Activated CD4-positive, alpha-beta memory T cell treated with anti-CD3 and anti-CD28 coated beads, Interleukin-2, amount 10 ng/mL, durations not matched to agents 7 days and 5 days (primary cell): ENCODE measurements at regions not wholly inside any gene's neighbourhood (a gene's known extent, or its start where the extent isn't known, plus 50 kb on each side); places are given as distances from the start of the nearest gene placed in this dataset.
"Not testable (repeated sequence)": the region's sequence is repeated elsewhere in the genome, so short reads cannot be mapped to it uniquely, and the experiment has no call there.

Experiments
- CTCF ChIA-PET: fragments of 350-600 bp; sonication (Branson Sonifier 250); formaldehyde crosslinking; loops from one replicate; lab custom pipeline; 2021; ENCODE audit warnings: antibody characterized with exemption, inconsistent platforms; lab: Charles Lee
- POLR2A ChIA-PET: fragments of 350-600 bp; sonication (Branson Sonifier 250); formaldehyde crosslinking; loops from one replicate; lab custom pipeline; 2021; ENCODE audit warnings: antibody characterized with exemption; lab: Charles Lee
- DNase-seq: peaks from one replicate; pipeline ENCODE4 v3.0.0-alpha.2; 2020
- H3K27ac Mint-ChIP-seq: one replicate; pipeline ENCODE4 v1.8.0; 2021; ENCODE audit warnings: mild to moderate bottlenecking, mixed read lengths
- H3K27me3 Mint-ChIP-seq: one replicate; pipeline ENCODE4 v1.8.0; 2021; ENCODE audit warnings: mixed read lengths
- H3K36me3 Mint-ChIP-seq: one replicate; pipeline ENCODE4 v1.8.0; 2021; ENCODE audit warnings: low read depth, mixed read lengths
- H3K4me1 Mint-ChIP-seq: one replicate; pipeline ENCODE4 v1.8.0; 2021; ENCODE audit warnings: mixed read lengths
- H3K4me3 Mint-ChIP-seq: one replicate; pipeline ENCODE4 v1.8.0; 2021; ENCODE audit warnings: mild to moderate bottlenecking, mixed read lengths
- H3K9me3 Mint-ChIP-seq: one replicate; pipeline ENCODE4 v1.8.0; 2021; ENCODE audit warnings: mixed read lengths

DNA sequence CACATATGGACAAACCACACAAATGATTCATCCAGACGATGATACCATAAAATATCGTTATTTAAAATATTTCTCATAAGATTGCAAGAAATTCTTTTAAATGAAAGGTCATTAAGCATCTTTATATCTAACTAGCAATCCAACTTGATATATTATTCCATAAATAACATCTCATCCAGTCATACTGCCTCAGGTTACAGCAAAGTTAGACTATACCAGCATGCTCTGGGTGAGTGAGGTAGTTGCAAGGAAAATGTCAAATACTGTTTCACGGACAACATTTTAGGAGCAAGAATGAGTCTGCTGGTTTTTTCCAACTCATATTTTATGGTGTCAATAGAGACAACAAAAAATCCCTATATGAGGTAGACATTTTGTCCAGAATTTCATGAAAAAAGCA, 200.9 kb upstream of the TRPM3 start:
- Mint-ChIP-seq H3K4me1 (no peaks in the 10 kb centered on the region), H3K27ac (no peak overlapping the region), H3K4me3 (no peak overlapping the region), H3K9me3 (no peaks in the 10 kb centered on the region), H3K27me3 (no peaks in the 10 kb centered on the region), H3K36me3 (no peaks in the 10 kb centered on the region)
- CTCF ChIA-PET, result no interaction called here
- POLR2A ChIA-PET, result no interaction called here
- DNase-seq, result no peak

DNA sequence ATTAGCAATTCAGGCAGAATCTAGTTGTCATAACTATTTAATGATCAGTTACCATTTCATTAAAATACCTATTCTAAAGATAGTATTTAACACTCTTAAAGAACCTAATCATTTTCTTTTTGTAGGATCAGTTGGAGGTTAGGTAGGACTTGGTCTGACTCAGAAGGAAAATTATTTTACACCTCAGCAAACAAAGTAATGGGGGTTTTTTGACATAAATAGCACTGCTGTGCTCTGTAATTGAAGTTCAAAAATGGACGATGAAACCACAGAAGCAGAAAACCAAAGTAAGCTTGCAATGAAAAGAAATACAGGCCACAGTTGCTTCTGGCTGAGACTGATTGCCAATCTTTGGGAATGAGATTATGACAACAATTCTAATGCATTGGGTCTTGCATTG, 187.0 kb upstream of the TRPM3 start:
- H3K27ac Mint-ChIP-seq, result no peak overlapping the region
- H3K4me1 Mint-ChIP-seq, result no peaks in the 10 kb centered on the region
- H3K4me3 Mint-ChIP-seq, result no peak overlapping the region
- H3K36me3 Mint-ChIP-seq, result no peaks in the 10 kb centered on the region
- H3K9me3 Mint-ChIP-seq, result no peaks in the 10 kb centered on the region
- POLR2A ChIA-PET, result no interaction called here
- no peaks in the 10 kb centered on the region for H3K27me3 Mint-ChIP-seq
- CTCF ChIA-PET, result no interaction called here
- no peak for DNase-seq

GRCh38 chr9:71306134-71306533, 184.7 kb upstream of the TRPM3 start:
- H3K4me1 Mint-ChIP-seq, result no peaks in the 10 kb centered on the region
- H3K36me3 Mint-ChIP-seq, result no peaks in the 10 kb centered on the region
- ChIA-PET CTCF (no interaction called here), POLR2A (no interaction called here)
- no peaks in the 10 kb centered on the region for H3K27me3 Mint-ChIP-seq
- H3K4me3 Mint-ChIP-seq, result no peak overlapping the region
- no peak for DNase-seq
- no peak overlapping the region for H3K27ac Mint-ChIP-seq
- no peaks in the 10 kb centered on the region for H3K9me3 Mint-ChIP-seq

- Mint-ChIP-seq H3K4me3 (no peak overlapping the region), H3K27me3 (no peaks in the 10 kb centered on the region), H3K27ac (no peak overlapping the region), H3K4me1 (no peaks in the 10 kb centered on the region), H3K36me3 (no peaks in the 10 kb centered on the region), H3K9me3 (no peaks in the 10 kb centered on the region)
- ChIA-PET POLR2A (no interaction called here), CTCF (interaction anchor here (1.0 kb wide), 1 partner anchor 18 kb away, joined by 3 read pairs; no protein-coding TSS in a partner anchor)
- no peak for DNase-seq
Measured at GRCh38 chr9:71303351-71303750, 181.9 kb upstream of the TRPM3 start.

GRCh38 chr9:71302776-71303175, 181.4 kb upstream of the TRPM3 start:
- Mint-ChIP-seq H3K4me1 (no peaks in the 10 kb centered on the region), H3K27me3 (no peaks in the 10 kb centered on the region), H3K27ac (no peak overlapping the region), H3K9me3 (no peaks in the 10 kb centered on the region), H3K4me3 (no peak overlapping the region), H3K36me3 (no peaks in the 10 kb centered on the region)
- DNase-seq, result no peak
- ChIA-PET POLR2A (no interaction called here), CTCF (interaction anchor here (1.0 kb wide), 1 partner anchor 18 kb away, joined by 3 read pairs; no protein-coding TSS in a partner anchor)

GRCh38 chr9:71295928-71296327, 174.5 kb upstream of the TRPM3 start:
- Mint-ChIP-seq H3K27me3 (peaks cover 2% of the 10 kb centered on the region), H3K27ac (no peak overlapping the region), H3K36me3 (no peaks in the 10 kb centered on the region), H3K9me3 (no peaks in the 10 kb centered on the region), H3K4me1 (no peaks in the 10 kb centered on the region), H3K4me3 (no peak overlapping the region)
- CTCF ChIA-PET, result interaction anchor here (1.5 to 1.9 kb wide), 2 partner anchors 10 to 12 kb away, joined by 4 to 6 read pairs; no protein-coding TSS in a partner anchor
- POLR2A ChIA-PET, result no interaction called here
- no peak for DNase-seq

- H3K27ac Mint-ChIP-seq, result no peak overlapping the region
- no peaks in the 10 kb centered on the region for H3K36me3 Mint-ChIP-seq
- no peak for DNase-seq
- no peak overlapping the region for H3K4me3 Mint-ChIP-seq
- no peaks in the 10 kb centered on the region for H3K27me3 Mint-ChIP-seq
- POLR2A ChIA-PET, result no interaction called here
- CTCF ChIA-PET, result interaction anchor here (1.1 to 3.3 kb wide), 3 partner anchors 10 to 531 kb away, joined by 6 to 12 read pairs (median 6); partner anchors contain the start of gene CEMIP2
- no peaks in the 10 kb centered on the region for H3K9me3 Mint-ChIP-seq
- H3K4me1 Mint-ChIP-seq, result no peaks in the 10 kb centered on the region
Measured at GRCh38 chr9:71286146-71286545, 164.7 kb upstream of the TRPM3 start.

GRCh38 chr9:71285191-71285656, 163.8 kb upstream of the TRPM3 start:
- no peaks in the 10 kb centered on the region for H3K27me3 Mint-ChIP-seq
- DNase-seq, result peak; percentile 29
- CTCF ChIA-PET, result interaction anchor here (0.5 to 3.3 kb wide), 15 partner anchors 10 to 780 kb away, joined by 3 to 12 read pairs (median 4); partner anchors contain the start of gene CEMIP2
- H3K9me3 Mint-ChIP-seq, result no peaks in the 10 kb centered on the region
- no peak overlapping the region for H3K4me3 Mint-ChIP-seq
- H3K27ac Mint-ChIP-seq, result no peak overlapping the region
- no peaks in the 10 kb centered on the region for H3K36me3 Mint-ChIP-seq
- no peaks in the 10 kb centered on the region for H3K4me1 Mint-ChIP-seq
- POLR2A ChIA-PET, result no interaction called here

- H3K4me3 Mint-ChIP-seq, H3K9me3 Mint-ChIP-seq, DNase-seq, H3K36me3 Mint-ChIP-seq, H3K27me3 Mint-ChIP-seq, H3K4me1 Mint-ChIP-seq, CTCF ChIA-PET, H3K27ac Mint-ChIP-seq, POLR2A ChIA-PET: not testable (repeated sequence)
Measured at GRCh38 chr9:71282116-71282515, 160.7 kb upstream of the TRPM3 start.

DNA sequence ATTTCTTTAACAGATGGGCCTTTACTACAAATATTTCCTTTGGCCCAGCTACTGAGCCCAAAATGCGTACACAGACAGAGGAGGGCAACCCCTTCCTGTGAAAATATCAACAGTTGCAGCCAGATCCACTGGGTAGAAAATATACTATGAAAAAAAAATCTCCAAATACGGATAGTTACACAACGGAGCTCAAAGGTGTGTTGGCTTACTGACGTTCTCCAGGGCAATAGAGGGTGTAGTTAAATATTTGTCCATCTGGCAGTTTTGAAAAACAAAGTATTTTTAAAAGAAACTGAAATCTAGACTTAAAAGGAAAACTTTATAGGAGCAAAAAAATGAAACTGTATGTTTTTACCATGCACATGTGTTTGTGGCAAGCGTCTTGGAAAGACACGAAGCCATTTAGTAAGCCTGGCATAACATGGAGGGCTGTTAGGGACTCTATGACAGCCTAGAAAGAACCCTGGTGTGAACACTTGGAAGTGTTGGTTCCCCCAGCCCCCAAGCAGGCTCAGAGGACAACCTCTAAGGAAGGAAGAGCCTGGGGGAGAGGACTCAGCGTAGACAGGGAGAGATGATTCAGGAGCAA, 157.8 kb upstream of the TRPM3 start:
- no peak overlapping the region for H3K27ac Mint-ChIP-seq
- H3K9me3 Mint-ChIP-seq, result no peaks in the 10 kb centered on the region
- H3K36me3 Mint-ChIP-seq, result no peaks in the 10 kb centered on the region
- CTCF ChIA-PET, result no interaction called here
- DNase-seq, result no peak
- H3K4me1 Mint-ChIP-seq, result no peaks in the 10 kb centered on the region
- no peak overlapping the region for H3K4me3 Mint-ChIP-seq
- POLR2A ChIA-PET, result no interaction called here
- H3K27me3 Mint-ChIP-seq, result no peaks in the 10 kb centered on the region

- Mint-ChIP-seq H3K4me1 (no peaks in the 10 kb centered on the region), H3K9me3 (no peaks in the 10 kb centered on the region), H3K27me3 (no peaks in the 10 kb centered on the region), H3K36me3 (no peaks in the 10 kb centered on the region), H3K27ac (no peak overlapping the region), H3K4me3 (no peak overlapping the region)
- no peak for DNase-seq
- POLR2A ChIA-PET, result no interaction called here
- CTCF ChIA-PET, result no interaction called here
Measured at GRCh38 chr9:71273613-71274012, 152.2 kb upstream of the TRPM3 start.

- Mint-ChIP-seq H3K36me3 (no peaks in the 10 kb centered on the region), H3K27ac (no peak overlapping the region), H3K9me3 (no peaks in the 10 kb centered on the region), H3K4me1 (no peaks in the 10 kb centered on the region), H3K27me3 (no peaks in the 10 kb centered on the region), H3K4me3 (no peak overlapping the region)
- DNase-seq, result no peak
- ChIA-PET CTCF (no interaction called here), POLR2A (no interaction called here)
Measured at GRCh38 chr9:71271602-71272001, 150.2 kb upstream of the TRPM3 start.

DNA sequence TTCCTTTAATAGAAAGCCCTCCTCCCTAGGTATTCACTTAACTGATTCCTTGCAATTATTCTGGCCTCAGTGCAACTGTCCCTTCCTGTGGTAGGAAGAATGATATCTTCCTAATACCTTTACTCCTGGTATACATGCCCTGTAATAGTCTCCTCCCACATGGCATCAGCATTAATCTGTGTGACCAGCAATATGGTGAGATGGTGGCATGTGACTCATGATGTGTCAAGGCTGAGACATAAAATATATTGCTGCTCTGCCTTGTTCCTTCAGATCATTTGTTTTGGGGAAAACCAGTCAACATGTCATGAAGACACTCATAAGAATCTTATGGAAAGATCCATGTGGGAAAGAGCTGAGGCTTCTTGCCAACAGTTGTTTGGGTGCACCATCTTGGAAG, 149.1 kb upstream of the TRPM3 start:
- POLR2A ChIA-PET, result no interaction called here
- DNase-seq, result no peak

GRCh38 chr9:71269859-71270258, 148.4 kb upstream of the TRPM3 start:
- Mint-ChIP-seq H3K27me3 (no peaks in the 10 kb centered on the region), H3K27ac (no peak overlapping the region), H3K36me3 (no peaks in the 10 kb centered on the region), H3K9me3 (no peaks in the 10 kb centered on the region), H3K4me1 (no peaks in the 10 kb centered on the region), H3K4me3 (no peak overlapping the region)
- no peak for DNase-seq
- POLR2A ChIA-PET, result no interaction called here
- CTCF ChIA-PET, result no interaction called here

More for the DNA sequence above, 149.1 kb upstream of the TRPM3 start:
- Mint-ChIP-seq H3K4me3 (no peak overlapping the region), H3K4me1 (no peaks in the 10 kb centered on the region), H3K9me3 (no peaks in the 10 kb centered on the region), H3K36me3 (no peaks in the 10 kb centered on the region), H3K27me3 (no peaks in the 10 kb centered on the region), H3K27ac (no peak overlapping the region)
- CTCF ChIA-PET, result no interaction called here
